Natural killer cell (primary cell): ENCODE measurements at regions not wholly inside any gene's neighbourhood (a gene's known extent, or its start where the extent isn't known, plus 50 kb on each side); places are given as distances from the start of the nearest gene placed in this dataset.

Experiments
- ATAC-seq, 3 donors: fragments of 150-1000 bp in 2 of 3; fragments of 200-7000 bp in 1 of 3; cut with Tn5 transposase; 1 replicate in 1 of 3; 2 replicates in 2 of 3; pipeline ENCODE4 v1.10.0; 2021; ENCODE audit warnings: mild to moderate bottlenecking in 2 of 3, moderate library complexity in 2 of 3
- DNase-seq, 2 donors: peaks; one replicate each; pipeline versions ENCODE4 v3.0.0 to v3.0.0-alpha.2; 2013 to 2021; ENCODE audit warnings: mixed read lengths in 1 of 2
- H3K27ac ChIP-seq: one replicate; pipeline ENCODE4 v1.5.1; 2013; ENCODE audit warnings: mild to moderate bottlenecking, low read length
- H3K27me3 ChIP-seq: one replicate; pipeline ENCODE4 v1.6.1; 2013; ENCODE audit warnings: low read length; ENCODE audit not compliant: control insufficient read depth, insufficient read depth
- H3K36me3 ChIP-seq: one replicate; pipeline ENCODE4 v1.6.1; 2013; ENCODE audit warnings: low read length; ENCODE audit not compliant: control insufficient read depth, insufficient read depth
- H3K4me1 ChIP-seq: one replicate; pipeline ENCODE4 v1.6.1; 2013; ENCODE audit warnings: low read length; ENCODE audit not compliant: control insufficient read depth, insufficient read depth
- H3K4me3 ChIP-seq: one replicate; pipeline ENCODE4 v1.5.1; 2013; ENCODE audit warnings: low read length
- H3K9me3 ChIP-seq: one replicate; pipeline ENCODE4 v1.6.1; 2013; ENCODE audit warnings: low read length; ENCODE audit not compliant: control insufficient read depth, insufficient read depth
- H3K27ac Mint-ChIP-seq, 2 donors: one replicate each; pipeline ENCODE4 v1.8.0; 2022; ENCODE audit warnings: mild to moderate bottlenecking in 2 of 2, mixed read lengths in 2 of 2, moderate library complexity in 1 of 2
- H3K27me3 Mint-ChIP-seq, 2 donors: one replicate each; pipeline ENCODE4 v1.8.0; 2022; ENCODE audit warnings: low read depth in 2 of 2, mixed read lengths in 2 of 2
- H3K36me3 Mint-ChIP-seq: one replicate; pipeline ENCODE4 v1.8.0; 2022; ENCODE audit warnings: mixed read lengths
- H3K4me1 Mint-ChIP-seq, 2 donors: one replicate each; pipeline ENCODE4 v1.8.0; 2022; ENCODE audit warnings: mixed read lengths in 2 of 2
- H3K4me3 Mint-ChIP-seq: one replicate; pipeline ENCODE4 v1.8.0; 2022; ENCODE audit warnings: mild to moderate bottlenecking, moderate library complexity, mixed read lengths
- H3K9me3 Mint-ChIP-seq, 2 donors: one replicate each; pipeline ENCODE4 v1.8.0; 2022; ENCODE audit warnings: mixed read lengths in 2 of 2
- WGBS: methylation state at CpG from one replicate; pipeline ENCODE4 v1.1.7; 2013; ENCODE audit warnings: missing lambda C conversion rate; ENCODE audit not compliant: insufficient coverage; 5-methylcytosine and 5-hydroxymethylcytosine counted together
- intact Hi-C: fragments of 100-400 bp; cut with micrococcal nuclease; formaldehyde crosslinking; loops from one replicate; pipeline ENCODE4 v1.14.2; 2022
- TF ChIP-seq, protein P1 (sequence below): fragments of 200-600 bp; IDR thresholded peaks from one replicate; pipeline ENCODE4 v1.8.0; 2022; ENCODE audit warnings: antibody characterized with exemption

DNA sequence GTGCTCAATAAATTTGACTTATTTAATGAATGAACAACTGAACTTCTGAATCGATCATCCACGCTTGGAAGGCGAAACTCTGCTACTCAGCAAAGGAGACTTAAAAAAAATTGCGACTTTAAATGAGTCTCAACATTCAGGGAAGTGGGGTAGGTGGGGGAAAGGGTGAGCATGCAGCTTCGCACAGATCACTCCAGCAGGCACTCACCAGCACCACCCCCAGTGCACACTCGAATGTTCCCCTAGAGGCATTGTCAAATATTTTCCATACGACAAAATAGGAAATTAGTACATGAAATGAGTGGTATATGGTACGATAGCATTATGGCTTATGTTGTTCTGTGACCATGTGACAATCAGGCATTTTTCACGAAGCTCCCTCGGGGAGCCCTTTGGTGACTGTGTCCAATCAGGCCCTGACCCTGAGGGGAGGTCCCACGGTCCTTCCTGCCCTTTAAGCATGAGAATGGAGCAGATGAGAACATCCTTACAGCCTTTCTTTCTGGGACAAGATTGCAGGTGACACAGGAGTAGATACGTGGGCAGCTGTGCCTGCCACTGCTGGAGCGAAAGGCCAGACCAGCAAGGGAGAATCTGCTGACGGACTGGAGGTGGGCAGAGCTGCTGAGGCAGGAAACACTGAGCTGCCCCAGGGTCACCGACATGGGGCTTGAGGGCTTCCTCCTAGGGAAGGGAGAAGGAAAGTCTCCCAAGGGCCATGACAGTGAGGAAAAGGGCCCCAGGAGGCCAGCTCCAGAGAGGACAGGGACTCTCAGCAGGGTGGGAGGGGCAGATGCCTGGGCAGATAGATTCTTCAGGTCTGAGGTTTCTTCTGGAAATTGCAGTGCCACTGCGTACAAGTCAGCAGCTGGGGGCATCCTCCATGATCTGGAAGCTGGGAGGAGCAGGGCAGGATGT lies 101.3 kb upstream of the ID2 start:
- Mint-ChIP-seq H3K4me1 (peaks cover 19 to 42% of the 10 kb centered on the region in 2 donors), H3K36me3 (no peaks in the 10 kb centered on the region), H3K9me3 (no peaks in the 10 kb centered on the region), H3K27me3 (peaks cover 0 to 7% of the 10 kb centered on the region in 2 donors), H3K4me3 (no peak overlapping the region), H3K27ac (peak overlapping the region in 1 of 2 donors; percentile 66)
- Histone ChIP-seq H3K27ac (no peak overlapping the region), H3K36me3 (no peaks in the 10 kb centered on the region), H3K27me3 (no peaks in the 10 kb centered on the region), H3K4me1 (peaks cover 43% of the 10 kb centered on the region), H3K4me3 (no peak overlapping the region), H3K9me3 (no peaks in the 10 kb centered on the region)
- intact Hi-C loops, result no loop called here
- TF ChIP-seq, protein P1, sequence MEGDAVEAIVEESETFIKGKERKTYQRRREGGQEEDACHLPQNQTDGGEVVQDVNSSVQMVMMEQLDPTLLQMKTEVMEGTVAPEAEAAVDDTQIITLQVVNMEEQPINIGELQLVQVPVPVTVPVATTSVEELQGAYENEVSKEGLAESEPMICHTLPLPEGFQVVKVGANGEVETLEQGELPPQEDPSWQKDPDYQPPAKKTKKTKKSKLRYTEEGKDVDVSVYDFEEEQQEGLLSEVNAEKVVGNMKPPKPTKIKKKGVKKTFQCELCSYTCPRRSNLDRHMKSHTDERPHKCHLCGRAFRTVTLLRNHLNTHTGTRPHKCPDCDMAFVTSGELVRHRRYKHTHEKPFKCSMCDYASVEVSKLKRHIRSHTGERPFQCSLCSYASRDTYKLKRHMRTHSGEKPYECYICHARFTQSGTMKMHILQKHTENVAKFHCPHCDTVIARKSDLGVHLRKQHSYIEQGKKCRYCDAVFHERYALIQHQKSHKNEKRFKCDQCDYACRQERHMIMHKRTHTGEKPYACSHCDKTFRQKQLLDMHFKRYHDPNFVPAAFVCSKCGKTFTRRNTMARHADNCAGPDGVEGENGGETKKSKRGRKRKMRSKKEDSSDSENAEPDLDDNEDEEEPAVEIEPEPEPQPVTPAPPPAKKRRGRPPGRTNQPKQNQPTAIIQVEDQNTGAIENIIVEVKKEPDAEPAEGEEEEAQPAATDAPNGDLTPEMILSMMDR, result no peak
- ATAC-seq, result no peak
- WGBS, result 75% methylated on average over 14 of the region's 16 CpGs
- DNase-seq, result no peak

DNA sequence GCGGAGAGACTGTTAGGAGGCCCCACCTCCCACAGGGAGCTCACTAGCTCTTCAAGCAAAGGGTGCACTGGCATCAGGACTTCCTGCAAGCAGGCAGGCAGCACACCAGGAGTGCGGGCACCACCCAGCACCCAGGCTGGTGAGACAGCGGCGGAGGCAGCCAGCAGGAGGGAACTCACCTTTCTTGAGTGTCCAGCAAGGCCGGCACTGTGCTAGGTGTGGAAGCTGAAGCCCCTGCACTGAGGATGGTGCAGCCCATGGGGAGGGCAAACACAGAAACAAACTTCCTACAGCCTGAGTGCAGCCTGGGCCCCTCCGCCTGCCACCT lies 100.7 kb upstream of the ID2 start:
- H3K27me3 ChIP-seq, result no peaks in the 10 kb centered on the region
- H3K27me3 Mint-ChIP-seq, result peaks cover 0 to 5% of the 10 kb centered on the region in 2 donors
- H3K36me3 ChIP-seq, result no peaks in the 10 kb centered on the region
- TF ChIP-seq, protein P1, result no peak
- H3K9me3 ChIP-seq, result no peaks in the 10 kb centered on the region
- ATAC-seq, result no peak
- no peak overlapping the region for H3K27ac ChIP-seq
- H3K36me3 Mint-ChIP-seq, result no peaks in the 10 kb centered on the region
- H3K4me3 ChIP-seq, result no peak overlapping the region
- DNase-seq, result no peak
- intact Hi-C loops, result no loop called here
- H3K27ac Mint-ChIP-seq, result peak overlapping the region in 1 of 2 donors; percentile 66
- no peak overlapping the region for H3K4me3 Mint-ChIP-seq
- H3K4me1 Mint-ChIP-seq, result peaks cover 12 to 40% of the 10 kb centered on the region in 2 donors
- WGBS, result 74% methylated on average over 6 of the region's 6 CpGs
- H3K4me1 ChIP-seq, result peaks cover 43% of the 10 kb centered on the region
- no peaks in the 10 kb centered on the region for H3K9me3 Mint-ChIP-seq

DNA sequence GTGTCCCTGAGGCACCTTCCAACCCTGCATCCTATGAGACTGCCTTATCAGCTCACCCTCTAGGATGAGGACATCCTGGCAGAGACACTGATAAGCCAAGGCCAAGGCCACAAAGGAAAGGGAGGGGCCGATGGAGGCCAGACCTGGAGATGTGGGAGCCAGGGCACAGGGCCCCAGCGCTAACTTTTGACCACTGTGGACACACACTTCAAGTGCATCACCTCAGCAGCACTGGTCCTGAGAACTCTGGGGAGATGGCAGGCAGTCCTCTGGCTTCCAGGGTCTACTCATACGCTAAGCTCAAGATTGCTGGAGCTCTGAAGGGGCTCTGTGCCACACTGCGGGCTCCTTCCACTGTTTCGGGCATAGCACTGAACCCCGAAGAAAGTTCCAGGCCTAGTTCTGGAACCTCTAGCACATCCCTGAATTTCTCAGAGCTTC lies 100.2 kb upstream of the ID2 start:
- no peaks in the 10 kb centered on the region for H3K27me3 ChIP-seq
- Mint-ChIP-seq H3K27me3 (peaks cover 0 to 3% of the 10 kb centered on the region in 2 donors), H3K9me3 (no peaks in the 10 kb centered on the region), H3K36me3 (no peaks in the 10 kb centered on the region), H3K27ac (no peak overlapping the region), H3K4me1 (peaks cover 8 to 35% of the 10 kb centered on the region in 2 donors), H3K4me3 (no peak overlapping the region)
- TF ChIP-seq, protein P1, result no peak
- peaks cover 43% of the 10 kb centered on the region for H3K4me1 ChIP-seq
- intact Hi-C loops, result no loop called here
- ATAC-seq (no peak), DNase-seq (no peak)
- no peaks in the 10 kb centered on the region for H3K36me3 ChIP-seq
- H3K9me3 ChIP-seq, result no peaks in the 10 kb centered on the region
- H3K27ac ChIP-seq, result no peak overlapping the region
- H3K4me3 ChIP-seq, result no peak overlapping the region
- WGBS, result 91% methylated on average over 6 of the region's 6 CpGs
